ENCODE measurements at regions not wholly inside any gene's neighbourhood (a gene's known extent, or its start where the extent isn't known, plus 50 kb on each side); places are given as distances from the start of the nearest gene placed in this dataset.

GRCh38 chr4:158094413-158095134, 78.3 kb downstream of the GASK1B start:
- TF ChIP-seq CTCF (IDR thresholded peaks at IDR 0.05) (no peak), POLR2A (IDR thresholded peaks at IDR 0.05) (no peak), POLR2AphosphoS5 (IDR thresholded peaks at IDR 0.05) (no peak)
